ENCODE measurements at regions not wholly inside any gene's neighbourhood (a gene's known extent, or its start where the extent isn't known, plus 50 kb on each side); places are given as distances from the start of the nearest gene placed in this dataset.

GRCh38 chr10:3016016-3016415, 51.3 kb upstream of the PFKP start:
- no peak overlapping the region for H3K4me3 Mint-ChIP-seq
- no peak overlapping the region for H3K27ac Mint-ChIP-seq
- H3K36me3 Mint-ChIP-seq (ENCODE audit: low read depth), result no peaks in the 10 kb centered on the region
- H3K9me3 Mint-ChIP-seq, result peaks cover 3% of the 10 kb centered on the region
- no peaks in the 10 kb centered on the region for H3K4me1 Mint-ChIP-seq
- H3K27me3 Mint-ChIP-seq (ENCODE audit: low read depth), result peaks cover 19% of the 10 kb centered on the region
- TF ChIP-seq CTCF (IDR thresholded peaks at IDR 0.05; ENCODE audit: unreplicated experiment in 3 of 3), result no peak

- Mint-ChIP-seq H3K4me1 (no peaks in the 10 kb centered on the region), H3K36me3 (ENCODE audit: low read depth) (no peaks in the 10 kb centered on the region), H3K9me3 (peaks cover 3% of the 10 kb centered on the region), H3K27me3 (ENCODE audit: low read depth) (peaks cover 19% of the 10 kb centered on the region), H3K4me3 (no peak overlapping the region), H3K27ac (no peak overlapping the region)
- no peak for TF ChIP-seq CTCF (IDR thresholded peaks at IDR 0.05; ENCODE audit: unreplicated experiment in 3 of 3)
Observed at GRCh38 chr10:3014968-3015367, 52.4 kb upstream of the PFKP start.

GRCh38 chr10:3012223-3012622, 55.1 kb upstream of the PFKP start:
- TF ChIP-seq CTCF (IDR thresholded peaks at IDR 0.05; ENCODE audit: unreplicated experiment in 3 of 3), result no peak
- Mint-ChIP-seq H3K9me3 (peaks cover 3% of the 10 kb centered on the region), H3K27ac (no peak overlapping the region), H3K36me3 (ENCODE audit: low read depth) (no peaks in the 10 kb centered on the region), H3K27me3 (ENCODE audit: low read depth) (peaks cover 17% of the 10 kb centered on the region), H3K4me1 (no peaks in the 10 kb centered on the region), H3K4me3 (no peak overlapping the region)

DNA sequence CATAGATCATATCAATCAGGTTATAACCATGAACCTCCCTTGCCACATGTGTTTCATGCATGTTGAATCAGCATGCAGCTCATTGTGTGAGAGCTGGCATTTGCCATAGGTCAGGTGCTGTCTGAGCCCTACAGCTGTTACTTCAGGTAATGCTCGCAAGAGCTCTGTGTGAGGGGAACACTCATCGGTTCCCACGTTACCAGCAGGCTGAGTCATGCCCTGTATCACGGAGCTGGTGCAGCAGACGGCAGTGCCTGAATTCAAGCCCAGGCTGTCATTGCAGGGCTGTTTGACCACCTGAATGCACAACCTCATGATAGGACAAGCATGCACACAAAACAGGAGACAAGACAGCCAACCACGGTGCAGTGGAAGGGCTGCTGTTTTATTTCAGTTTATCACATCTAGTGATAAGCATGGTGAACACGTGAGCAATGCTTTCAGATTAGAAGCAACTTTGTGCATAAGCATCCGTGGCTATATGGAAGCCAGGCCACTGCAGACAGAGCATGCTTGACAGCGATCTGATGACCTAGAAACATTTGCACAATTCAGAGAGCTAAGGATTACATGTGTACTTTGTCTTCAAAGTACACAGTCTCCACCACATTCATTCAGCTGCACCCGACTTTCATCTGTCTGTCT, 56.4 kb upstream of the PFKP start:
- no peak for TF ChIP-seq CTCF (IDR thresholded peaks at IDR 0.05; ENCODE audit: unreplicated experiment in 3 of 3)
- H3K9me3 Mint-ChIP-seq, result peaks cover 3% of the 10 kb centered on the region
- peaks cover 22% of the 10 kb centered on the region for H3K27me3 Mint-ChIP-seq (ENCODE audit: low read depth)
- no peak overlapping the region for H3K4me3 Mint-ChIP-seq
- no peak overlapping the region for H3K27ac Mint-ChIP-seq
- no peaks in the 10 kb centered on the region for H3K36me3 Mint-ChIP-seq (ENCODE audit: low read depth)
- no peaks in the 10 kb centered on the region for H3K4me1 Mint-ChIP-seq

DNA sequence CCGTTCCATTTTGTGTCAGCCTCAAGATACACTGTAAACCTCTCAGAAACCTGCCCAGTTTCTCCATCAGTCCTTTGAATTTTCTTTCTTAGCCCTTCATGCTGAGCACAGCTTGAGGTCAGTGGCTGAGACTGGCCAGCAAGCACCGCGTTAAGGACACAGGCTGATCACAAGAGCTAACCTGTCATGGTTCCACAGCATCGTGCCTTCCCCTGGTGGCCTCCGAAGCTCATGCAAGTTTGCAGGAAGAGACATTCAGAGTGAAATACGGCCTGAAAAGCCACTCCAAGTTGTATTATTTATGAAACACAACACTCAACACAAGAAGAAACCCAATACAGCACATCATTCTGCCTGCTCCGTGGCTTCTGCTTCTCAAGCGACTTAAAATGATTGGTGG, 57.0 kb upstream of the PFKP start:
- TF ChIP-seq CTCF (IDR thresholded peaks at IDR 0.05; ENCODE audit: unreplicated experiment in 3 of 3), result no peak
- Mint-ChIP-seq H3K36me3 (ENCODE audit: low read depth) (no peaks in the 10 kb centered on the region), H3K4me3 (no peak overlapping the region), H3K4me1 (no peaks in the 10 kb centered on the region), H3K27ac (no peak overlapping the region), H3K9me3 (peaks cover 3% of the 10 kb centered on the region), H3K27me3 (ENCODE audit: low read depth) (peaks cover 21% of the 10 kb centered on the region)

GRCh38 chr10:3009341-3009740, 58.0 kb upstream of the PFKP start:
- H3K36me3 Mint-ChIP-seq (ENCODE audit: low read depth), result no peaks in the 10 kb centered on the region
- no peak overlapping the region for H3K27ac Mint-ChIP-seq
- peaks cover 20% of the 10 kb centered on the region for H3K27me3 Mint-ChIP-seq (ENCODE audit: low read depth)
- no peaks in the 10 kb centered on the region for H3K4me1 Mint-ChIP-seq
- H3K9me3 Mint-ChIP-seq, result peaks cover 3% of the 10 kb centered on the region
- H3K4me3 Mint-ChIP-seq, result no peak overlapping the region
- TF ChIP-seq CTCF (IDR thresholded peaks at IDR 0.05; ENCODE audit: unreplicated experiment in 3 of 3), result no peak

All from nephron (organoid).